GM19468 (cell line): ENCODE measurements at regions not wholly inside any gene's neighbourhood (a gene's known extent, or its start where the extent isn't known, plus 50 kb on each side); places are given as distances from the start of the nearest gene placed in this dataset.
"Not testable (repeated sequence)": the region's sequence is repeated elsewhere in the genome, so short reads cannot be mapped to it uniquely, and the experiment has no call there.

Experiments used
- ATAC-seq: cut with Tn5 transposase; IDR thresholded peaks from one replicate; pipeline ENCODE4 v1.9.1; 2021; ENCODE audit warnings: mild to moderate bottlenecking, moderate library complexity, moderate number of reproducible peaks; ENCODE audit not compliant: unreplicated experiment; ENCODE audit errors: extremely low read depth

DNA sequence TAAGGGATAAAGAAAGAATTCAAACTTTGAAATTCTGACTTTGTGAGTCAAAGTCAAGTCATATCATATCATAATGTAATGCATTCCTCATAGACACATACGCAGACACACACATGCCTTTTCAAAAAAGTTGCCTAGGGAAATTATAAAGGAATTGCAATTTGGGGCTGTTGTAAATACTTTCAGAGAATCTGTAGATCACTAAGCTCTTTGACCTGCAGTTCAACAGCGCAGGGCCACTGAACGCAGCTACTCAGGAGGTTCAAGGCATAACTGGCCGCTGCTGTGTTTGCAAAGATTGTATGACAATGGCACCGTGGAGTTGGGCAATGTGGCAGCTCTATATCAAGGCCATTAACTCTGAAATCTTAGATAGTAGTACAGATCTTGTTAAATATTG lies 188.4 kb upstream of the THRB start:
- no peak for ATAC-seq

DNA sequence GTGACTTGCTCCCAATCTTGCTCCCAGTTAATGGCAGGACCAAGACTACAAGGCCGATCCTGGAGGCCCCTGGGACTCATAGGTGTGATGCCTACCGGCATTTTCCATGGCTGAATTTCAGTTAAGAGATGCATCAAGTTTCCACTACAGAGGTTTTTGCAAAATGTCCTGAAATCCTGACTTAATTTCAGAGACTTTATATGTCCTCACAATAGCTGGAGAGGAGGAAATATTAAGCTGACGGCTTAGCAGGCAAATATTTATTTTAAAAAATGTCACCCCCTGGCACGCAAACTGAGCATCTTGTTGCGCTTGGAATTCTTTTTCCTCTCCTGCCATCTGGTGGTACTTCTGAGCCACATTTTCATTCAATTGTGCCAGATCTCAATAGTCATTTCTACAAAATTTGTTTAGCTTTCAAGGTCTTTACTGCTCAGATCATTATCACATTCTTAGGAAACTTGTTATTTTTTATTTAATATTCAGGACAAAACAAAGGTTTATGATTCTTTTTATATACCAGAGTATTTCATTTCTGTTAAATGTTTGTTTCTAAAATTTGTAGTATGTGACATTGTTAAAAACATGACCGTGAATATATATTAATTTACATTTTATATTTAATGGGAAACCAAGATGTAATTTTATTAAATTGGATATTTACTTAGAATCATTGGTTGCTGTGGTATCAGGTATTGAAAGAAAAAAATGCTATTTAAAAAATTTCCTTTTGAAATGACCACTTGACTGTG lies 189.2 kb upstream of the THRB start:
- no peak for ATAC-seq

DNA sequence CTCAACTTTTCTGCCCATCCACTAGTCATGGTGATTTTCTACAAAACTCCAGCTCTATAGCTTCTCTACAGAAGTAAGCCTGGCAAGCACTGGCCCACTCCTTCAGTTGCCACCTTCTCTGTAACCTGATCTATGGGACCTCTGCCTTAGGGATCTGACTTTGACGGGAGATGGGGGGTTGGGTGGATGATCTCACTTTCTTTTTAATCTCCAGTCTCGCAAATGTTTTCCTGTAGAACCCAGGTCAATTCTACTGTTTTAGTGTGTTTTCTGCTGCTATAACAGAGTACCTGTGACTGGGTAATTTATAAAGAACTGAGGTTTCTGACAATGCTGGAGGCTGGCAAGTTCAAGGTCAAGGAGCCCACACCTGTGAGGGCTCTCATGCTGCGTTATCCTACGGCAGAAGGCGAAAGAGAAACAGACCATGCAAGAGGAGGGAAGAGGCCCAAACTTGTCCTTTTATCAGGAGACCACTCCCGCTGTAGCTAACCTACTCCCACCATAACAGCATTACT lies 189.9 kb upstream of the THRB start:
- ATAC-seq, result no peak

DNA sequence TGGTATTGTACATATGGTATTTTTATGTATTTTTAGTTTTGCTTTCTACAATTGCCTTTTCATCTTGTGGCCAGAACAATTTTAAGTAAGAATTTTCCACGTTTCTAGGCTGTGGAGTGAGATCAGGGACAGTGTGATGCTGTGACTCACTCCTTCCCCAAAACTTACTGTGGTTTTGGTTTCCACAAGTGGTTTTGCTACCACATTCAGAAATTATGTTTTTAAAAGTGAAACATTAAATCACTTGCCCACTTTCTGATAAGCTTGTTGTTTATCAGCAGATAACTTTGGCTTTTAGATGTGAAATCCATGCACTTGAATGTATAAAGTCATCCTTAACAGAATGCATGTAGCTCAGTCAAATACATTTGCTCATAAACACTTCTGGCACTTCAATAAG lies 192.2 kb upstream of the THRB start:
- no peak for ATAC-seq

DNA sequence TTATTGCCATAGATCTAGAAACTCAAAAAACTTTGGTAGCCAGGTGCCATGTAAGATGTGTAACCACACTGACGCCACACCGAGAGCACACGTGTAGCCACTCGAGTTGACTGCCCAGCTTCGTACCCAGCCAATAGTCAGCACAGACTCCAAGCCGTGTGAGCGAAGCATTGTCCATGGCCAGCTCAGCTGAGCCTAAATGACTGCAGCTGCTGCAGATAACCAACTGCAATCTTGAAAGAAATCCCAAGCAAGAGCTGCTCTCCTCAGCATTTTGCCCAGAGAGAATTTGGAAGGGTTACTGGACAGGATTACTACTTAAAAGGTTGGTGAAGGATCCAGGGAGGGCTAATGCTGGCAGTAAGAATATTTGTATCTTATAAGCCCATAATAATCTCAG lies 193.0 kb upstream of the THRB start:
- no peak for ATAC-seq

DNA sequence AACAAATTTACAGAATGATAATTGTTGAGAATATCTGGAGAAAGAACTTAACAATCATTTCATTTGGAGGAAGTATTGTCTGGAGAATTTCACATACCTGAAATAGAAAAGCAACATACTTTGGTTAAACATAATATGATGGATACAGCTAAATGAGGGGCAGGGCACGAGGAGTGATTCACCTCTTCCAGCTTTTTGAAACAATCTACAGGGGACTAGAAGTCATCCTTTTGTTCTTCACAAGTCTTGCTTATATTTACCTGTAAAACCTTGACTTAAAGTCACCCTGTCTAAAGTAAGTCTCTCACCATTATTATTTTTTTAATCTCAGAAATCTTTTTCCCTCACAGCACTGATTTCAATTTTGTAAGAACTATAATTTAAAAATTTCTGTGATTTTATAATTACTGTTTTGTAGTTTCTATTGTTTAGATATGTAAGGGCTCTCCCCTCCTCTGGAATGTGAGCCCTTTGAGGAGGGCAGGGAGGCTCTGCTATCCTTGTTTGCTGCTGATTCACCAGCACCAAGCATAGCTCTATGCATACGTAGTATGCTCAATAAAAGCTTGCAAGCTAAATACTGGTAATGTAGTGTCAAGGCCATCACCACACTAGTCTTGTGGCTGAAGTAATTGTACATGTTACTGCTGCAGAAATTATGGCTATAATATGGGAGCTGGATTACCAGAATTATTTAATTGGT lies 193.9 kb upstream of the THRB start:
- ATAC-seq, result no peak

DNA sequence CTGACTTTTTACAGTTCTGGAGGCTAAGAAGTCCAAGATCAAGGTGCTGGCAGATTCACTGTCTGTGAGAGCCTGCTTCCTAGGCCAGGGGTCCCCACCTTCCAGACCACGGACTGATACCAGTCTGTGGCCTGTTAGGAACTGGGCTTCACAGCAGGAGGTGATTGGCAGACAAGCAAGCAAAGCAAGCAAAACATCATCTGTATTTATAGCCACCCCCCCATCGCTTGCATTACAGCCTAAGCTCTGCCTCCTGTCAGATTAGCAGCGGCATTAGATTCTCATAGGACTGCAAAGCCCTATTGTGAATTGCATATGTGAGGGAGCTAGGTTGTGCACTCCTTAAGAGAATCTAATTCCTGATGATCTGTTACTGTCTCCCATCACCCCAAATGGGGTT lies 194.7 kb upstream of the THRB start:
- ATAC-seq, result no peak

DNA sequence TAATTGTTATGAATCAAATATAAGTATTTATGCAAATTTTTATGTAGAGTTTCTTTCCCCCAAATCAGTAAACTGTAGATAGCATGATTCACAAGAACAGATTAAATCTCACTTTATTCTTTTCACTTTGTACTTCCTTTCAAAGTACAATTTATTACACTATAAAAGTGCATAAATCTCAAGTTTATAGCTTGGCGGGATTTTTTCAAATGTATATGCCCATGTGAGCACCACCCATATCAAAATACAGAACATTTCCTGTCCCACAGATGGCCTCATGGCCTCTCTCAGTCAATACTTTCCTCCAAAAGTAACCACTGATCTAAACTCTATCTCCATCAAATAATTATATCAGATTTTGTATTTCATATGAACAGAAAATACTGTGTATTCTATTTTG lies 196.1 kb upstream of the THRB start:
- no peak for ATAC-seq

DNA sequence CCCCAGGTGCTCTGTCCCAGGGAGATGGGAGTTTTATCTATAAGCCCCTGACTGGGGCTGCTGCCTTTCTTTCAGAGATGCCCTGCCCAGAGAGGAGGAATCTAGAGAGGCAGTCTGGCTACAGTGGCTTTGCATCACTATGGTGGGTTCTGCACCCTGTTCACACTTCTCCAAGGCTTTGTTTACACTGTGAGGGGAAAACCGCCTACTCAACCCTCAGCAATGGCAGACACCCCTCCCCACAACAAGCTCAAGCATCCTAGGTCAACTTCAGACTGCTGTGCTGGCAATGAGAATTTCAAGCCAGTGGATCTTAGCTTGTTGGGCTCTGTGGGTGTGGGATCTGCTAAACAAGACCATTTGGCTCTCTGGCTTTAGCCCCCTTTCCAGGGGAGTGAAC lies 204.4 kb upstream of the THRB start:
- not testable (repeated sequence) for ATAC-seq

DNA sequence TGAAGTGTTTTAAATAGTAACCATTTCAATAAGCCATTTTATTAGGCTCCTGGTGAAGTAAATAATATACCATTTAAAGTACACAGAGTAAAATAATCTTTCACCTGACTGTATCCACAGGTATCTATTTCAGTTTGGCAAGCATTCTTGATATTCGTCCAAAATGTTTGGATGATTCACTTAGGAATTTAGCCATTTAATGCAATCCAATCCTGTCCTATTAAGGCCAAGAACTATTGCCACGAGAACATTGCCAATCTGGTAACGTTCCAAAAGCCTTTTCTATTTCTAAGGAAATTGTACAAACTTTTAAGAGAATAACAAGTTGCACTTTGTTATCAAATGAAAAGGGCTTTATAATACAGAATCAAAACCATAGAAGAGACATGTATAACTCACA lies 209.8 kb upstream of the THRB start:
- no peak for ATAC-seq

DNA sequence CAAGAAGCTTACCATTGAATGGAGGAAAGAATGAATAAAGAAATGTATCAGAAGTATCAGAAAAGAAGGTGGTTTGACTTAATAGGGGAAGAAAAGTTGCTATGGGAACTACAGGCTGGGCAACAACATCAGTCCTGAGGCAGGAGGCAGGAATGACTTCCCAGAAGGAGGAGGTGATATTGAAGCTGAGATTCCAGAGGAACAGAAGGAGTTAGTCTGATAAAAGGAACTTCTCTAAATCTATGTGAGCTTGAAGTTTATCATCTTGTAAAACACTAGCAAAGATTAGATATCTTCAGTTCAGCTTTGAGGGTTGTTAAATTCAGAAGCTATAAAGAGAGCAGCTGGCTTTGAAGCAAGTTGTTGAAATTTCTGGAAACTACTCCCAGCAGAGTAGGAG lies 213.3 kb upstream of the THRB start:
- ATAC-seq, result no peak

DNA sequence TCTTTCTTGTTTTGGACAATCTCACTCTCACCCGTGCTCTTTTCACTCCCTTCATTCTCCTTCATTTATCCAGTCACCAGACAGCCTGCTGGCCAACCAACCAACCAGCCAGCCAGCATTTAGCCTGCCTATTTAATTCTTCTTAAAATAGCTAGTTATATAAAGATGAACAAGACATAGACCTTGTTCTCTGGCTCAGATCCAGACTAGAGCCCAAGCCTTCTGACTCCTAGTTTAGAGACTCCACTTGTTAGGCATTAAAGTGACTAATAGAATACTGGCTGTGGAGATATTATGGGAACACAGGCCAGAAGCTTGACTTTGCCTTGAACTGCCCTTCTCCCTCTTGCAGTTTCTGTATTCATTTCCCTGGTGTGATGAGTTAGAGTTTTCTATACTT lies 215.3 kb upstream of the THRB start:
- ATAC-seq, result no peak

DNA sequence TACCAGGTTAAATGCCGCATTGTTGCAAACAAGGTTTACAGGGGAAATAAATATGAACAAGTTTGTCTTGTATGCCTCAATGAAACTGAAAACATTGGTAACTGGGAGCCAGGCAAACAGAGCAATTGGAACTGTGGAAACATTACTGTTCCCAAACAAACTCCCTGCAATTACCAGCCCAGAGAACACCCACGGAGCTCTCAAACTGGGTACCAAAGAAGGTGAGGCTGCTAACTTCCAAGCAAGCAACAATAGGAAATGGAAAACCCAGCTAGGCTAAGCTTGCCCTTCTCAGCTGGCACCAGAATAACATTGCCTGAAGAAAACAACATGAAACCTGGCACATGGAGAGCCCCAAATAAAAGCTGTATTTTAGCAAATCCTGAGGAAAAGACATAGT lies 218.9 kb upstream of the THRB start:
- ATAC-seq, result no peak

DNA sequence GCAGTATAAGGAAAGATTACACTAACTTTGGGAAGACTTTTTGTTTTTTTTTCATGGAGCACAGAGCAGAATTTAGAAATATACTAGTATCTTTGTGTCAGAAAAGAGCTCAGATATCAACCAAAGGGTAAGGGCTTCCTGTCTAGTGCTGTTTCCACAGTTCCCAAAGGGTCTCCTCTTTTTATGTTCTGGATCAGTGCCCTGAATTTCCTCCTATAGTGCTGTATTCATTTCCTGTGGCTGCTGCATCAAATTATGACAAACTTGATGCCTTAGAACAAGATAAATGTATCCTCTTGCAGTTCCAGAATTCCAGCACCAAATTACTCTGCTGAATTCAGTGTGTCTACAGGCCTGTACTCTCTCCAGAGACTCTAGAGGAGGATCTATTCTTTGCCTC lies 219.8 kb upstream of the THRB start:
- no peak for ATAC-seq

DNA sequence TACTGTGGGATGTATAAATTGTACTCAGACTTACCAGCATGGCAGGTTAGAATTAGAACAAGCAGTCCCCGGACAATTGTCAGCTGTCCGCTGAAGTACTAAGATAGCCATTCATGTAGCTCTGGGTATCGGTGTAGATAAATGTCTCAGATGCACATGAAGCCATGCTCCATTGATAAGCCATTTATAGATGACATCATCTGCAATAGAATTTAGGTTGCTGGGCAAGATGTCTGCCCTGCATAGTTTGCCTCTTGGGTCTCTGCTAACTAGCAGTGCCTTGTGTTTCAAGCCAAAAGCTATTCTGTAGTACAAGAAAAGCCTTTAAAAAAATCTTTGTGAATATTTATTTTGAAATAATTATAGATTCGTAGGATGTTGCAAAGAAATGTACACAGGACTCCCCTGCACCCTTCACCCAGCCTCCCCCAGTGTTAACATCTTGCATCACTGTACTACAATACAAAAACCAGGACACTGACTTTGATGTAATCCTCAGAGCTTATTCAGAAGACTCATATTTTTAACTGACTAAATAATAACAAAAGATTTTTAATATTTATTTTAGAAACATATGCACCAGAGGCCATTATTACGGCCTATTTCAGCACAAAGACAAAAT lies 220.6 kb upstream of the THRB start:
- ATAC-seq, result no peak

DNA sequence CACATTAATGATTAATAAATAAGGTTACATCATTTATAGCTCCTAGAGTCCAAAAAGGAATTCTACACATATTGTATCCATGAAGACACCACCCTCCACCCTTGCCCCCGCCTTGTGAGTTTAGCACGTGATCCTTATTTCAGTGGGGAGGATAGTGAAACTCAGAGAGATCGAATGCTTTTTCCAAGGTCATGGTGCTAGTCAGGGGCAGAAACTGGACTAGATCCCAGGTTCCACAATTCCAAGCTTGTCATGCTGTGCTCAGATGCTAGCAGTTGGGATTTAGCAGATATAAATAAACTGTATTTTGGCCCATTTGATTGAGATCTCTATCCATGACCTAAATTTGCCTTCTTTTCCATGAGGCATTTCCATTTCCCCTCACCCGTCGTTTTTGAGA lies 227.4 kb upstream of the THRB start:
- no peak for ATAC-seq

DNA sequence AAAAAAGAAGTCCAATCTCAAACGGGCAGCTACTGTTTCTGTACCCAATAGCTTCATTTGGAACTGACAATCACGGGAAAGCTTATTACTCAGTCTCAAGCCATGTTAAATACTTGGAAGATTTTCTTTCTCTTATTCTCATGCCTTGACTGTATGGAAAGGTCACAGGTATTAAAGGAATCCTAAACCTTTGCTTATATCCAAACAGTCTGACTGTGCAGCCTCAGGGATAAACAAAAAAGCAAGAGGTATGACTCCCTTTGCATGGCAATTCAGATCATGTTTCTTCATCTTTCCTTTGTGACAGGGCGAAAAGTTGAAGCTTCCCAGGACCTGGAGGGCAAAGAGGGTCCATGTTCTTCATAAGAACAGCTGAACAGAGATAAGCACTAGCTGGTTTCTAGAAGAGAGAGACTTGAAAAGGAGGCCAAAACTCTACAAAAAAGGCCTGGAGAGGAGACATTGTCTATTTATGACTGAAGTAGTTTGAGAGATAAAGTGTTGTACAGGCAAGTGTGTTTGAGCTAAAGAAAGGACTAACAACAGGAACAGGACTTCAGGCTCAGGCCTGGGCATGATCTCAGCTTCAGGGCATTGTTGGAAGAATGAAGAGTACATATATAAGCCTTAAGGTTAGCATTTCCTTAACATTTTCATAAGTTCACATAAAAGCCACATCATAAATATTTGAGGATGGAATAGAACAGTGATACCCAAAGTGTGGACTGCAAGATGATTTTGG lies 231.0 kb upstream of the THRB start:
- ATAC-seq, result no peak

DNA sequence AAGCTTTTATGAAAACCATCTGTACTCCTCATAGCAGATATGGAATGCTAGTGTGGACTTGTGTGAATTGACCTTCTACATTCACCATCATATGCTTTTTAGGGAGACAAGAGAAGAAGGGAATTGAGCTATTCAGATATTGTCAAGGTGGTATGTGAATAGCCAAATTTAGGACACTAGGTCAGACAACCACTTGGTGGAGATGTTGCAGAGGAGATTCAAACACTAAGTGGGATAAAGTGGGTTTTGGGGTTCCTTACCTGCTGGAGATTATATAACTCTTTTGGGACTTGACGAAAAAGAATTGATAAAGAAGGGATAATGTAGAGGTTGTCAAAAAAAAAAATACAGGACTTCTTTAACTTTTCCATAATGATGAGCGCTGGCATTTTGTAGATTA lies 231.8 kb upstream of the THRB start:
- ATAC-seq, result no peak

DNA sequence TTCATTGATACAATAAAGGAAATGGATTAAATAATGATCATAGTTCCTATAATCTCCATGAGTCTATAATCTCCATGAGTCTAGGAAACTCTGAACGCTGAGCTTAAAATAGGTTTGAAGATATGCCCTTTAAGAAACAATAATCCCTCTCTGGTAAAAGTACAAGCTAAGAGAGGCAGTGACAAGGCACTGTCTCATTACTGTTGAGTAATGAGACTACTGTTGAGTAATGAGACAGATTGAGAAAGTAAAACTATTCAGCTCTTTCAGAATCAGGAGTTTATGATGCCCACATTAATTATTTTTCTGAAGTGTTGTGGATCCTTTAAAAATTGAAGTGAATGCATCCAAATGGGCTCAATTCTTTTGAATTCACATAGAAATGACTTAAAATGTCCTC lies 235.5 kb upstream of the THRB start:
- no peak for ATAC-seq

DNA sequence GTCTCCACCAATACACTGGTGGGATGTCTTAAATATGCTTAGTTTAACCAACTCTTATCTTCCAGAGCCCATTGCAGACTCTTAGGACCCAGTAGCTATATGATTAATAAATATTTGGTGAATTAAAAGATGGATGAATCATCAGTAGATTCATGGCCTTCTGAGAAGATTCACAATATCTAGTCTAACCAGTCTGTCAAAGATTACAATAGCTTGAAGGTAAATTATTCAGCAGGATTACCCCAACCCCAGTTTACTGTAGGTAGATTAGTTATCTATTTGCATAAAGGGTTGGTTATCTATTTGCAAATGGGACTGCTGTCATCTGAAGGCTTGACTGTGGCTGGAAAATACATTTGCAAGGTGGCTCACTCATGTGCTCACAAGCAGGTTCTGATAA lies 239.4 kb upstream of the THRB start:
- no peak for ATAC-seq

DNA sequence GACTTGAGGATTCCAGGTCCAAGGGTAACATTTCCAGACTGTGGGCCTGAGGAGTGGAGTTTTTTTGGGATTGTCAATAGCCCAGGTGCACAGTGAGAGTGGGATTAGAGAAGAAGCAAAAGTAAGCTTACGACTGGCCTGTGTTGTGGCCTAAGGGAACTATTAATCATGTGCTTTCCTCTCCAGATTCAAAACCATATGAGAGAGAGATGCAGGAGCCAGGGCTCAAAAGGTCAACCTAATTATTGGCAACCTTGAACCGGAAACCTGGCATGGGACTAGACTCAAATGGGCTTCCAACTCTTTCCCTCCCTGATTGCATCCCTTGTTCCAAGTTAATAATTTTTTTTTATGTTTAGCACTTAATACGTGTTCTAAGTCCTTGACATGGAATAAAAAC lies 242.1 kb upstream of the THRB start:
- no peak for ATAC-seq
